Tibial nerve (tissue), 4 donors: ENCODE measurements at regions not wholly inside any gene's neighbourhood (a gene's known extent, or its start where the extent isn't known, plus 50 kb on each side); places are given as distances from the start of the nearest gene placed in this dataset.

Experiments used
- DNase-seq, 2 donors: peaks; one replicate each; pipeline ENCODE4 v3.0.0-alpha.2; 2019; ENCODE audit warnings: low spot score in 2 of 2
- H3K27ac ChIP-seq, 4 donors: fragments of 200-600 bp; sonication (generic) in 3 of 4; one replicate each; pipeline ENCODE4 v1.5.1; 2017 to 2019; ENCODE audit warnings: mild to moderate bottlenecking in 1 of 4
- H3K27me3 ChIP-seq, 2 donors: fragments of 200-600 bp; sonication (generic) in 1 of 2; one replicate each; pipeline versions ENCODE4 v1.5.1 to v1.6.0; 2017 to 2019
- H3K36me3 ChIP-seq, 3 donors: fragments of 200-600 bp; sonication (generic); one replicate each; pipeline ENCODE4 v1.5.1; 2018 to 2019
- H3K4me1 ChIP-seq, 4 donors: fragments of 200-600 bp; sonication (generic) in 3 of 4; one replicate each; pipeline ENCODE4 v1.5.1; 2017 to 2019
- H3K4me3 ChIP-seq, 4 donors: fragments of 200-600 bp; sonication (generic) in 3 of 4; one replicate each; pipeline ENCODE4 v1.5.1; 2017 to 2019; ENCODE audit warnings: mild to moderate bottlenecking in 1 of 4, moderate library complexity in 1 of 4
- H3K9me3 ChIP-seq, 4 donors: fragments of 200-600 bp; sonication (generic) in 3 of 4; one replicate each; pipeline ENCODE4 v1.5.1; 2017 to 2019
- CTCF ChIP-seq, 5 experiments: fragments of 200-600 bp in 3 of 5; fragments of 450-650 bp in 2 of 5; sonication (generic) in 3 of 5; IDR thresholded peaks; one replicate each; pipeline ENCODE4 v1.5.1; 2016 to 2019; ENCODE audit warnings: antibody characterized with exemption in 5 of 5, mild to moderate bottlenecking in 3 of 5, moderate library complexity in 2 of 5
- EP300 ChIP-seq, 2 donors: sonication (generic); formaldehyde crosslinking; IDR thresholded peaks; one replicate each; pipeline ENCODE4 v1.6.1; 2017; ENCODE audit warnings: antibody characterized with exemption in 2 of 2, mild to moderate bottlenecking in 1 of 2
- POLR2A ChIP-seq, 2 donors: fragments of 450-650 bp; IDR thresholded peaks; one replicate each; pipeline ENCODE4 v1.6.1; 2017; ENCODE audit warnings: antibody characterized with exemption in 2 of 2, mild to moderate bottlenecking in 2 of 2, moderate library complexity in 2 of 2
- WGBS, 2 donors: methylation state at CpG; one replicate each; pipeline ENCODE4 v1.1.5; 2018; 5-methylcytosine and 5-hydroxymethylcytosine counted together

GRCh38 chr6:90715093-90715655, 128.3 kb upstream of the MAP3K7 start:
- DNase-seq: no peak
- no peaks in the 10 kb centered on the region for H3K27me3 ChIP-seq
- H3K27ac ChIP-seq: no peak overlapping the region
- no peaks in the 10 kb centered on the region for H3K4me1 ChIP-seq
- WGBS, 2 donors: 89 to 91% methylated on average over 13 of the region's 13 CpGs
- no peak for TF ChIP-seq POLR2A (IDR thresholded peaks at IDR 0.05)
- no peak for TF ChIP-seq EP300 (IDR thresholded peaks at IDR 0.05)
- TF ChIP-seq CTCF (IDR thresholded peaks at IDR 0.05): no peak
- no peak overlapping the region for H3K4me3 ChIP-seq
- no peaks in the 10 kb centered on the region for H3K36me3 ChIP-seq
- H3K9me3 ChIP-seq: no peaks in the 10 kb centered on the region

DNA sequence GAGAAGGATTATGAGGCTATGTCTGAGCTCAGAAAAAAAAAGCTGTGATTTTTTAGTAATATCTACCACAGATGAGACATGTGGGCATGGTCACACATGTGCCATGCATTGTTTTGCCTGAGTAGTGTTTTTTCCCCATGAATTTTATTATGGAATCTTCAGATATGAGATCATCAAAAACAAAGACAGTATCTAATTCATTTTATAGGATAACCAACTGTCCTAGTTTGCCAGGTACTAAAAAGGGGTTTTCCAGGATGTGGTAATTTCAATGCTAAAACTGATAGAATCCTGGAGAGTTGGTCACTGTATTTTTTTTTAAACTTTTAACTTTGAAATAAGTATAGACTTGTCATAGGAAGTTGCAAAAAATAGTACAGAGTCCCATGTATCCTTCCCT, 127.4 kb upstream of the MAP3K7 start:
- no peaks in the 10 kb centered on the region for H3K27me3 ChIP-seq
- H3K27ac ChIP-seq: no peak overlapping the region
- TF ChIP-seq CTCF (IDR thresholded peaks at IDR 0.05): no peak
- TF ChIP-seq POLR2A (IDR thresholded peaks at IDR 0.05): no peak
- no peak for TF ChIP-seq EP300 (IDR thresholded peaks at IDR 0.05)
- no peaks in the 10 kb centered on the region for H3K4me1 ChIP-seq
- H3K36me3 ChIP-seq: no peaks in the 10 kb centered on the region
- DNase-seq: no peak
- H3K4me3 ChIP-seq: no peak overlapping the region
- no peaks in the 10 kb centered on the region for H3K9me3 ChIP-seq

DNA sequence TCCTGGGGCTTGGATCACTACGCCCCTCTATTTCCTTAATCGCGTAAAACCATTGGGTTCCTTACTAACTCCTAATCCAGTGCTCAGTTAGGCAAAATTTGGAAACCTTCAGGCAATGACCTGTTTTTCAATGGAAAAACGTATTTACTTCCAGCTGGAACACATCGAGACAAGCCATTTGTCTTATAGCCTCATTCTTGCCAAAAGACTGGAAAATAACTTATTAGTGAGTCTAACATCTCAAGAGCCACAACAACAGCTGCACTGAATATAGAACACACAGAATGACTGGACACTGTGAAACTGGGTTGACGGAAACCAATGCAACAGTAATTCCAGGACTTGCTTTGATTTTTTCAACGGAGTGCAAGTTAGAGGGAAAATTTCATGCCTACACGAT, 125.2 kb upstream of the MAP3K7 start:
- 68 to 80% methylated on average over 8 of the region's 8 CpGs for WGBS, 2 donors
- TF ChIP-seq POLR2A (IDR thresholded peaks at IDR 0.05) (no peak), CTCF (IDR thresholded peaks at IDR 0.05) (no peak), EP300 (IDR thresholded peaks at IDR 0.05) (no peak)
- Histone ChIP-seq H3K27ac (no peak overlapping the region), H3K4me1 (no peaks in the 10 kb centered on the region), H3K4me3 (no peak overlapping the region), H3K36me3 (no peaks in the 10 kb centered on the region), H3K27me3 (no peaks in the 10 kb centered on the region), H3K9me3 (no peaks in the 10 kb centered on the region)
- DNase-seq: no peak

DNA sequence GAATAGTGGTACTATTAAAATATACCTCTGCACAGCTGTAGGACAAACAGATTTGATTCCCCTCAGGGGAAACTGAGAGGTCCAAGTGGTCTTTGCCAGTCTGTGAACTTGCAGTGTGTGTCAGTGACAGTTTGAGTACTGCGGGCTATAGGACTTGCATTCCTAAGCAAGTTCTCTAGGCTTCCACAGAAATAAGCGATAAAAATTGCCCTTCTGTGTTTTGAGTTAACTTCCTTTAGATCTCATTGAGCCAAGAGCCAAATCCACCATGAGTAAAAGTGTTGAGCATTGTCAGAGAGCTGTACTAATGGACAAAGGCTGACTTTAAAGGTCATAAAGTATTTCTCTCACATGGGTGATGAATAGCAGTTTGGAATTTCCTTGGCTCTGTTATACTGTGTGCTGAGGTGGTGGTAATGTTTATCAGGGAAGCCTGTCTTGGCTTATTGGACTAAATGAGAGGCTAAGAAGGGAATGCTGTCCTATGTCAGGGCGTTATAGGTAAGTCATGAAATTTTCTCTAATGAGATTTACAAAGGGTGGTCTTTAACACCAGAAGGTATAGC, 122.6 kb upstream of the MAP3K7 start:
- TF ChIP-seq CTCF (IDR thresholded peaks at IDR 0.05): no peak
- TF ChIP-seq EP300 (IDR thresholded peaks at IDR 0.05): no peak
- TF ChIP-seq POLR2A (IDR thresholded peaks at IDR 0.05): no peak
- H3K36me3 ChIP-seq: no peaks in the 10 kb centered on the region
- WGBS, 2 donors: 23 to 39% methylated on average over 3 of the region's 3 CpGs
- H3K4me1 ChIP-seq: no peaks in the 10 kb centered on the region
- H3K27me3 ChIP-seq: no peaks in the 10 kb centered on the region
- no peaks in the 10 kb centered on the region for H3K9me3 ChIP-seq
- H3K4me3 ChIP-seq: no peak overlapping the region
- no peak overlapping the region for H3K27ac ChIP-seq
- DNase-seq: no peak

- Histone ChIP-seq H3K4me1 (no peaks in the 10 kb centered on the region), H3K27me3 (no peaks in the 10 kb centered on the region), H3K36me3 (no peaks in the 10 kb centered on the region), H3K27ac (no peak overlapping the region), H3K4me3 (no peak overlapping the region), H3K9me3 (no peaks in the 10 kb centered on the region)
- DNase-seq: no peak
- WGBS, 2 donors: 50 to 70% methylated on average over 5 of the region's 5 CpGs
- TF ChIP-seq CTCF (IDR thresholded peaks at IDR 0.05): no peak
- TF ChIP-seq POLR2A (IDR thresholded peaks at IDR 0.05): no peak
- no peak for TF ChIP-seq EP300 (IDR thresholded peaks at IDR 0.05)
Measured at GRCh38 chr6:90708206-90708737, 121.4 kb upstream of the MAP3K7 start.
